ENCODE measurements at regions not wholly inside any gene's neighbourhood (a gene's known extent, or its start where the extent isn't known, plus 50 kb on each side); places are given as distances from the start of the nearest gene placed in this dataset.
A peak's percentile ranks its signal among the peaks of the same experiment; 100 is the strongest.

DNA sequence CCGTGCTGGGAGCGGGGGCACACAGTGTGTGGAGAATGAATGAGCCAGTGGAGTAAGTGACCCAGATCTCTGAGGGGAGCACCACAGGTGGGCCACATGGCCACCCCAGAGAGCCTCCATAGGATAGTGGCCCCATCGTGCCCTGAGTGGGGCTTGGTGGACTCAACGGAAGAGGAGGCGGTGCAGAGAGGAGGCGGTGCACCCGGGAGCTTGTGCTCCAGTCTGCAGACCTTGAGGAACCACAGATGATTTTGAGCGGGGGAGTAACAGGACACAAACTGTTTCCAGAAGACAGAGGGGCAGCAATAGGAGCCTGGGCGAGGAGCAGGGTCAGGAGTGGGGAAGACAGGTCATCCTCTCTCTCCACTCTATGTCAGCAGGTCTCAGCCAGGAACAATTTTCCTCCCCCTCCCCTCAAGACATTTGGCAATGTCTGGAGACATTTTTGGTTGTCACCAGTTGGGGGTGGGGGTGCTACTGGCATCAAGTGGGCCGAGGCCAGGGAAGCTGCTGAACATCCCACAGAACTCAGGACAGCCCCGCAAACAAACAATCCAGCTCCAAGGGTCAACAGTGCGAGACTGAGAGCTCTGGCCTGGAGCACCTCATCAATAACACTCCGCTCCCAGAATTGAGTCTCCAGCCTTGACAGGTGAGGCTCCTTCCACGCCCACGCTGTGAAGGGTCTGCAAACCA is 182.2 kb downstream of the USP12 start:
- DNase-seq = no peak

DNA sequence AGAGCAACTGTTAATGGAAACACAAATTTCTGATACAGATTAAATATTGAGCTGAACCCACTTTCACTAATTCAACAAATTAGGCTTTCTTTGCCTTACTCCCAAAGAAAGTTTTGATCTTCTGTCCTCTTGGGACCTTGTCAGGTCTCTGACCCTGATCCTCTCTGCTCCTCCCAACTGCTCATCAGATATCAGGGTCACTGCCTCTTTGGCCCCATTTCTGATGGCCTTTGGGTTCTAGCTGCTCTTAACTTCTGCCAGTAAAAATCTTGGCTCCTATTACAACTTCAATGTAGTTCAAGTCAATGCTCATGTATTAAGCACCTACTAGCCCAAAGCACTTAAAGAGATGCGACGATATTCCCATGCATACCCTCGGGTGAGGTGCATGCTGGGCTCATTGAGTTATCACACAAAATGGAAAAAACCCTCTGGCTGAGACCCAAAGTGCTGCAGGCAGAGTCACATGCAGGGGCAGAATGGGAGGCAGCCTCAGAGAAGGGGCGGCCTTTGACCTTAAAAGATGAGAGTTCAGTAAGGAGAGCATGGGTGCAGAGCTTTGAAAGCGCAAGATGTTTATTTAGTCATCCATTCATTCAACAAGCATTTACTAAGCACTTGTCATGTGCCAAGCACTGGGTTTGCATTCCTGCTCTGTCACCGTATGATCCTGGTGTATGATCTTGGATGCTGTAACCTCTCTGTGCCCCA is 183.4 kb downstream of the USP12 start:
- no peak for DNase-seq

DNA sequence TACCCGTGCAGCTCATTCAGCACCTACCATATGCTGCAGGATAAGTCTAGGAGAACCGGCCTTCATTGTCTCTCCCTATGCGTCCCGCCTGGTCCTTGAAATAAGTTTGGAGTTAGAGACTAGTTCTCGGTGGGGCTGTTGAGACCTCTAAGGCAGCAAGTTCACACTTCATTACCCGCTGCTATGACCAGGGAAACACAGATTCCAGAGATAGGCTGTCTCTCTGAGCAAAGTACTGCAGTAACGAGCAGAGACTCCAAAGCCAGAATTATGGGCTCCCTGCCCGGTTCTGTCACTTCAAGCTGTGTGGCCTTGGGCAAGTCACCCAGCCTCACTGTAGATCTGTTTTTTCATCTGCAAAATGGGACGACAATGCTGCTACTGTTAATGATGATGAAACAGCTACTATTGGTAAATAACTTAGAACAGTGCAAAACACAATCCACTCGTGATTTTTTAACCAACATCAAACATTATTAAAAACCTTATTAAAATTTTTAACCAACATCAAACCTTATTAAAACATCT is 184.1 kb downstream of the USP12 start:
- DNase-seq = no peak

GRCh38 chr13:26985285-26985878 is 186.2 kb downstream of the USP12 start:
- DNase-seq = peak; percentile 83

DNA sequence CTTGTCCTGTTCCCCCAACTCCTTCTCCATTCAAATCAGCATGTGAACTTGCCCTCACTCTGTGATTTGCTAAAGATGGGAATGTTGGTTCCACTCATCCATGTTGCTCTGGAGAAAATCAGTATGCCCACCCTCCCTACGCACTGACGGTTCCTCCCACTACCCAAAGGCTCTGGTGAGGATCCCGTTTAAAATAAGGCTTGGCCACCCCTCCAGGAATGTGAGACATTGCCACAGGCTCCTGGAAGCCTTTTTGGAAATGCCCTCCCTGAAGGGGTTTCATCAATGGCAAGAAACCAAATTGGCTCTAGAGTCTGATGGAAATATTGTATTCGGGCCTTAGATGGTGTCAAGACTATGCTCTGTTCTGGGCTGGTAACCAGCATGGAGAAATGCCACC is 187.3 kb downstream of the USP12 start:
- no peak for DNase-seq

DNA sequence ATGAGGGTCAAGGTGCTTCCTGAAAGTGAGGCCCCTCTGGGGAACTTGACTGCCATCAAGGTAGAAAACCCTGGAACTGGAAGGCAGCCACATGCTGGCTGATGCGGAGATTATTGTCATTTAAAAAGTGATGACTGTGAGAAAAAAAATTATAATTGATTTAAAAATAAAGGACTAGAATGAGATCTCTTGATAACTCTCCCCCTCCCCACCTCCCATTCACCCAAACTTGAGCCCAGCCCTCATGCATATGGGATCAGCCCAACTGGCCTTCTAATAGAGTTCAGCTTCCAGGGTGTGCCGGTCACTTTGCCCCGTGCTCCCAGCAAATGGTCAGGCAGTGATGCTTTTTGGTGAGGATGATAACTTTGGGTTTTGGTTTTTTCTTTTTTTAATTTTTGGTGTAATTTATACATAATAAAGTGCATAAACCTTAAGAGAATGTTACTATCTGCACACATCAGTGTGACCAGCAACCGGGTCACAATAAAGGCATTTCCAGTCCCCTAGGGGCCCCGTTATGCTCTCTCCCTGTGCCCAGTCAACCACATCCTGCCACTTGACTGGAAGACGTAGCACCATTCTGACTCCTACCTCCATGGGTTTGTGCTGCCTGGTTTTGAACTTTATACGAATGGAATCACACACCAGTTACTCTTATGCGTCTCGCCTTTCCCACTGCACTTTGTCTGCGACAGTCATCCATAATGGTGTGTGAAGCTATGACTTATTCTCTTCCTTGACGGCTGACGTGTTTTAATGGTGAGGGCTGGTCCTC is 187.9 kb downstream of the USP12 start:
- no peak for DNase-seq

GRCh38 chr13:26980099-26981031 is 191.2 kb downstream of the USP12 start:
- no peak for DNase-seq

- DNase-seq = no peak
These were observed 192.3 kb downstream of the USP12 start for GRCh38 chr13:26979334-26979733.

DNA sequence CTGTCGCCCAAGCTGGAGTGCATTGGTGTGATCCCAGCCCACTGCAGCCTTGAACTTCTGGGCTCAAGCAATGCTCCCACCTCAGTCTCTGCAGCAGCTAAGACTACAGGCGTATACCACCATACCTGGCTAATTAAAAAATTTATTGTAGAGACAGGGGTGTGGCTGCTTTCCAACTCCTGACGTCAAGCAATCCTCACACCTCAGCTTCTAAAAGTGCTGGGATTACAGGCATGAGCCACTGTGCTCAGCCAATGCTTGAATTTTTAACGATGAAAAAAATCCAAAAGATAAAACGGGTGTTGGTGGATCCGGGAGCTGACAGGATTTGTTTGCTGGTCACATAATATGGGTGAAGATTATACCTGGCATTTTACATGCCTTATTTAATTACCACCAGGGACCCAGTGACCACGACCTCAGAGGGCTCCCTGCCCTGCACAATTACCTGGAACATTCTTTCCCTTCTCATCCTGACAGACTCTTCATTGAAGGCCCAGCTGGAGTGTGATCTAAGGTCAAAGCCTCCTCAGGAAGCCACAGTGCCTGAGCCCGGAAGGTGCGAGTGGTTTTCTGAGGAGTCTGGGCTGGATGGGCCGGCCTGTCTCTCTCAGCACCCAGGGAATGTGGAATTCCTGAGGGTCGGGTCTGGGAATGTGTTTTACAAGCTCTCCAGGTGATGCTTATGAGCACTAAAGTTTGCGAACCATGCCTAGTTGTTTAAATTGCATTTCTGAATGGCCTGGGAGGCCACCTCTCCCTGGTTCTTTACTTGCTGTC is 193.3 kb downstream of the USP12 start:
- DNase-seq = no peak

DNA sequence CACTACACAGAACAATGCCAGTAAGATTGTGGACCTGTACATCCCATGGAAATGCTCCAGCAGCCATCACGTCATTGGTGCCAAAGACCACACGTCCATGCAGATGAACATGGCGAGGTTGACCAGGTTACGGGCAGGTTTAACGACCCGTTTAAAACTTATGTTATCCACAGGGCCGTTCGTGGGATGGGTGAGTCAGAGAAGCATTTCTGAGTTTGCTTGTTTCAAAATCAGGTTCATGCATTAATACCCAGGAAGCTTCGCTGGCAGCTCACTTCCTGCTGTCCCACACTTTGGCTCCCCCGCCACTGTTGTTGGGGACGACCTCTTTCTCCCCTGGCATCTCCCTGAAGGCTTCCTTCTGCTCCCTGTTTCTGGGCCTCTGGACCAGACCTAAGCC is 194.1 kb downstream of the USP12 start:
- no peak for DNase-seq

DNA sequence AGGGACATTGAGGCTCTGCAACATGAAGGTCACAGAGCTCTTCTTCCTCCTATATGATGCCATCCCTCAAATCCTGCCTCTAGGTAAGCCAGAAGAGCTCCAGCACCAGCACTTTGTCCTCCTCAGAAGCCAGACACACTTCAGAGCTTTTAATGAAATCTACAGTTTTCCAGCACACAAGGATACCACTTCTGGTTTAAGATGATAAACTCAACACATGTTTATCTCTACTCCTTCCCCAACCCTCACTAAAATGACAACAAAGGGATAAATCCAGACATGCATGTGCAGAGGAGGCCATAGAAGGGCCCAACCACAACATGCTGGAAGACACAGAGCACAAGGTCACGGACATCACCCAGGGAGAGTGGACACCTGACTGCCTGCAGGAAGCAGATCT is 195.3 kb downstream of the USP12 start:
- no peak for DNase-seq

- no peak for DNase-seq
These were observed 197.7 kb downstream of the USP12 start for GRCh38 chr13:26973946-26974345.

DNA sequence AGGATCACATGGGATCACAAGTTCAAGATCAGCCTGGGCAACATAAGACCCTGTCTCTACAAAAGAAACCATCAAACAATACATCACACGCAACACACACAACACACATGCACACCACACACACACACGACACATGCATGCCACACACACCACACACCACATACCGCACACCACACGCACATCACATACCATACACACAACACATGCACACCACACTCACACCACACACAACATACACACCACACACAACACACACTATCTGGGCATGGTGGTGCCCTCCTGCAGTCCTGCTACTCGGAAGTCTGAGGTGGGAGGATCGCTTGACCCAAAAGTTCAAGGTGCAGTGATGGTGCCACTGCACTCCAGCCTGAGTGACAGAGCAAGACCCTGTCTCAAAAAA is 198.3 kb downstream of the USP12 start:
- DNase-seq = no peak

DNA sequence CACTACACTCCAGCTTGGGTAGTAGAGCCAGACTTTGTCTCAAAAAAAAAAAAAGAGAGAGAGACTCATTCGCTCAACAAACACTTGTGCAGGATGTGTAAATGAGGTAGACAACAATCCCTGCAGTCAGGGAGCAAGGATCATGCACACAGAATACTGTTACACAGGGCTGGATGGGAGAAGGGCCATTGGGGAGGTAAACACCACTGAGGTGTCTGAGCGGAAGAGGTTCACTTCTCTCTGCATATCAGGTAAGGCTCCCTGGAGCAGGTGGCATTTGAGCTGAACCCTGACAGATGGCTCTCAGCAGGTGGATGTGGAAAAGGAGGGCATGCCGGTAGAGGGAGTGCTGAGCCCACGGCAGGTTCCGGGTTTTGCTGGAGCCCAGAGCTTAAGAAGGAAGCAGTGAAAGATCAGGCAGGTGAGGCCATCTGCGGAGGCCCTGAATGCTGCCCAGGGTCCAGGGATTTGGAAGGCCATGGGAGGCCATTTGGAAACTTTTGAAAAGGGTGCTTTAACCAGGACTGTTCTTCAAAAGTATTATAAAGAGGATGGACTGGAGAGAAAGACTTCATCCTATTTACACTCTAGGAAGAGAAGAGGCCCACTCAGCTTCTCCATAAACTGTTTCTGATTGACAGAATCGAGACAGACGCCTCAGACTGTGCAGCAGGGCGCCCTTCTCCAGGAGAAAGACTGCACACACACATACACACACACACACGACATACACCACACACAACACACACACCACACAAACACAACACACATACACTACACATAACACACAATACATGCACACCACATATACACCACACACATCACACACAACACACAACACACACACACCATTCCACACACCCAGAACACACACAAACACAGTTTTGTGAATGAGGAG is 199.4 kb downstream of the USP12 start:
- no peak for DNase-seq

DNA sequence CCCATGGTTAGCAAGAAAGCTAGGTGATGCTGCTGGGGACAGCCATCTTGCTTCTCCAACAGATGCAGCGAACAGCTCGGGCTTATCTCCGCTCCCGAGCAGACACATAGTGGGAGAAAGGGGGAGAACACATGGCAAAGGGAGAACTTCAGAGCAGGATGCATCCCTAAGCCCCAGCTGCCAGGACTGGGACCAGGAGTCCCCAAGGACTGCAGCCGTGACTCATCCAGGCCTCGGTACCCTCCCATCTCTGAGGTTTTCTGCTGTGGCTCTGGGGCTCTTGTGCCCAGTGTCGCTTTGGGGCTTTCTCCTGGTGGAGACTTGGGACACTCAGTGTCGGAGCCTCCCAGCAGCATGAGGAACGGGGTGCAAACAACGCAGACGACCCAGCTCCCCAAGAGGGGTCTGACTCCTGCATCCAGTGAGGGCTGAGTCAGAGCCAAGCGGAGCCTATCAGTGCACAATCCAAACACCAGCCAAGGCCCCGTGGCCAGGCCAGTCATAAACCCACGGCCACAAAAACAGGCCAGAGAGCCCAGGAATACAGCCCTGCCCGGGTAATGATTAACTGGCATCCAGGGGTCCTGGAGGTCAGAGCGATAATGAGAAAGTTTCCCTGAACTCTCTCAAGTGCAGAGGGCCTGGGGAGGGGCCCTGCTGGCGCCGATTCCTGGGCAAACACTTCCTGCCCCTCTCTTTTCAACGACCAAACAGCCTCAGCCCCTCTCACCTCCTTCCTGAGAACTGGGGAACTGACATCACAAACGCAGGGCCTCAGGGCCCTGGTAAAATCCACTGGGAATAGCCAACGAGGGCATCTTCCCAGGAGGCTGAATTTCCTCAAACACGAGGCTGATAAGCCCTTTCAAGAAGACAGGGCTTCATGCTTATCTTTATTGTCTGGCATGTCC is 202.9 kb downstream of the USP12 start:
- DNase-seq = no peak

DNA sequence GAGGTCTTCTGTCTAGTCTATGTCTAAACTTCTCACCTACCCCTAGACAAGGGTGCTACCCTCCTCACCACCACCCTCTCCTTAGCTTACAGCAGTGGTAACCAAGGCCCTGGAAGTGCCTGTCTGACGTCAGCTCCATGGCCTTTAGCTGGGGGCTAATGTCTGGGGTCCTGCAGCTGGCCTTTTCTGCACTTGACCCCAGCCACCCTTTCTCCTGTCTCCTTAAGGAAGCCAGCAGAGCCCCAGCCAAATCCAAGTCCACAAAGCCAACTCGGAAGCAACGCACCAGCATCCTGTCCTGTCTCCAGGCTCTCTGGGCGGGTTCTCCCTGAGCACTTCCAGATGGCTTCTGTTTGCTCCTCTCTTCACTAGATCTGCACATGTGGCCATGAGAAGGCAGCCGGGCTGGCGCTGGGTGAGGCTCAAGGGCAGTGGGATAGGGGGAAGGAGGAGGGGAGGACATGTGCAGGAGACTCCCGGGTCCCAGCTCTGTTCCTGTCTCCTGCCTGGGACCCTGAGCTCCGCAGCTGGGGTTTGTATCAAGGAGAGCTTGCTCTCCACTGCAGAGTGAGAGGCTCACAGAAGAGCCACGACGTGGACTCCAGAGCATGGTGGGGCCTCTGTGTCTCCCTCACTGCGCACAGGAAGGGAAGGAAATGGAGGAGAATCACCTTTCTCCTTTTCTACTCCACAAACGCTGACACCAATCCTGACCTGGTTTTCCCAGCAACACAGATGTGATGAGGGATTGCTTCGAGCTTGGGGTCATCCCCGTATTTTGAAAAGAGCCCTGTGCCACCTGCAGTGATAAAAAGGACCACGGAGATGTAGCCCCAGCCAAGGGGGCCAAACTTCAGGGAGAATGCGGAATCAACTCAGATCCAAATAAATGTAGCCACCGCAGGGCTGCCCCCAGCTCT is 204.2 kb downstream of the USP12 start:
- DNase-seq = no peak

- DNase-seq = no peak
These were observed 204.9 kb downstream of the USP12 start for GRCh38 chr13:26966701-26967080.
